HL-60 (cell line): ENCODE measurements at regions not wholly inside any gene's neighbourhood (a gene's known extent, or its start where the extent isn't known, plus 50 kb on each side); places are given as distances from the start of the nearest gene placed in this dataset.

Experiments
- DNase-seq, 2 experiments: peaks; one replicate each; pipeline ENCODE4 v3.0.0-alpha.2; 2010 to 2020; ENCODE audit warnings: low read depth in 1 of 2, low spot score in 1 of 2
- H3K27ac ChIP-seq: fragments of 250-450 bp; sonication (Bioruptor Pico); replicated peaks from 2 replicates; pipeline ENCODE4 v1.5.1; 2020; ENCODE audit warnings: mild to moderate bottlenecking, moderate library complexity
- H3K27me3 ChIP-seq: fragments of 250-450 bp; sonication (Bioruptor Pico); 2 replicates; pipeline ENCODE4 v1.5.1; 2021; ENCODE audit warnings: mild to moderate bottlenecking, moderate library complexity; ENCODE audit not compliant: insufficient read depth, poor library complexity, severe bottlenecking
- H3K4me3 ChIP-seq: replicated peaks from 2 replicates; pipeline ENCODE4 v1.5.1; 2011; ENCODE audit warnings: mild to moderate bottlenecking, control low read depth, low read length; ENCODE audit not compliant: insufficient read depth
- CTCF ChIP-seq: IDR thresholded peaks from one replicate; pipeline ENCODE4 v1.5.1; 2011; ENCODE audit warnings: low read length, control low read depth, inconsistent platforms; ENCODE audit not compliant: insufficient read depth
- GABPA ChIP-seq: IDR thresholded peaks from 2 replicates; pipeline ENCODE4 v1.6.1; 2012; ENCODE audit warnings: low read depth
- POLR2AphosphoS5 ChIP-seq: IDR thresholded peaks from 2 replicates; pipeline ENCODE4 v1.6.1; 2012; ENCODE audit warnings: low read depth
- REST ChIP-seq: IDR thresholded peaks from 2 replicates; pipeline ENCODE4 v1.6.1; 2012; ENCODE audit warnings: low read depth; ENCODE audit not compliant: insufficient replicate concordance
- SPI1 ChIP-seq: IDR thresholded peaks from 2 replicates; pipeline ENCODE4 v1.6.1; 2012; ENCODE audit warnings: low read depth, mild to moderate bottlenecking, borderline replicate concordance

GRCh38 chr5:173812811-173813550 is 75.2 kb upstream of the CPEB4 start:
- DNase-seq, result no peak
- Histone ChIP-seq H3K27me3 (no peaks in the 10 kb centered on the region), H3K4me3 (no peak overlapping the region), H3K27ac (no peak overlapping the region)
- no peak for TF ChIP-seq CTCF
- TF ChIP-seq POLR2AphosphoS5, result no peak
- TF ChIP-seq REST, result no peak
- no peak for TF ChIP-seq SPI1
- no peak for TF ChIP-seq GABPA

- Histone ChIP-seq H3K4me3 (no peak overlapping the region), H3K27ac (no peak overlapping the region), H3K27me3 (no peaks in the 10 kb centered on the region)
- no peak for TF ChIP-seq POLR2AphosphoS5
- no peak for TF ChIP-seq GABPA
- no peak for TF ChIP-seq CTCF
- no peak for TF ChIP-seq REST
- TF ChIP-seq SPI1, result no peak
- DNase-seq, result no peak
Measured at GRCh38 chr5:173814053-173814452, 74.1 kb upstream of the CPEB4 start.

- no peak for TF ChIP-seq CTCF
- TF ChIP-seq REST, result no peak
- no peak for TF ChIP-seq GABPA
- TF ChIP-seq POLR2AphosphoS5, result no peak
- no peak for TF ChIP-seq SPI1
- no peak for DNase-seq
- Histone ChIP-seq H3K27me3 (no peaks in the 10 kb centered on the region), H3K4me3 (no peak overlapping the region), H3K27ac (no peak overlapping the region)
Measured at GRCh38 chr5:173815571-173815970, 72.6 kb upstream of the CPEB4 start.
